ENCODE measurements at regions not wholly inside any gene's neighbourhood (a gene's known extent, or its start where the extent isn't known, plus 50 kb on each side); places are given as distances from the start of the nearest gene placed in this dataset.

- TF ChIP-seq CTCF (IDR thresholded peaks at IDR 0.05; ENCODE audit: insufficient read depth, low read length, poor library complexity, severe bottlenecking), result no peak
- Histone ChIP-seq H3K36me3 (ENCODE audit: control insufficient read depth, insufficient read depth, low read length) (no peaks in the 10 kb centered on the region), H3K4me3 (ENCODE audit: low read depth, low read length) (no peak overlapping the region), H3K27me3 (ENCODE audit: control insufficient read depth, insufficient read depth, low read length) (no peaks in the 10 kb centered on the region)
- no peak for DNase-seq (ENCODE audit: low read depth)
Measured at GRCh38 chr11:112794331-112794846, 166.8 kb upstream of the NCAM1 start.

GRCh38 chr11:112795142-112795815 lies 165.9 kb upstream of the NCAM1 start:
- no peak for DNase-seq (ENCODE audit: low read depth)
- Histone ChIP-seq H3K36me3 (ENCODE audit: control insufficient read depth, insufficient read depth, low read length) (no peaks in the 10 kb centered on the region), H3K4me3 (ENCODE audit: low read depth, low read length) (no peak overlapping the region), H3K27me3 (ENCODE audit: control insufficient read depth, insufficient read depth, low read length) (no peaks in the 10 kb centered on the region)
- TF ChIP-seq CTCF (IDR thresholded peaks at IDR 0.05; ENCODE audit: insufficient read depth, low read length, poor library complexity, severe bottlenecking), result peak; percentile 59

- DNase-seq (ENCODE audit: low read depth), result peak; percentile 10
- Histone ChIP-seq H3K27me3 (ENCODE audit: control insufficient read depth, insufficient read depth, low read length) (no peaks in the 10 kb centered on the region), H3K36me3 (ENCODE audit: control insufficient read depth, insufficient read depth, low read length) (no peaks in the 10 kb centered on the region), H3K4me3 (ENCODE audit: low read depth, low read length) (no peak overlapping the region)
- TF ChIP-seq CTCF (IDR thresholded peaks at IDR 0.05; ENCODE audit: insufficient read depth, low read length, poor library complexity, severe bottlenecking), result no peak
Measured at GRCh38 chr11:112795911-112796649, 165.1 kb upstream of the NCAM1 start.

GRCh38 chr11:112797092-112797491 lies 164.1 kb upstream of the NCAM1 start:
- H3K36me3 ChIP-seq (ENCODE audit: control insufficient read depth, insufficient read depth, low read length), result no peaks in the 10 kb centered on the region
- no peak for TF ChIP-seq CTCF (IDR thresholded peaks at IDR 0.05; ENCODE audit: insufficient read depth, low read length, poor library complexity, severe bottlenecking)
- H3K27me3 ChIP-seq (ENCODE audit: control insufficient read depth, insufficient read depth, low read length), result no peaks in the 10 kb centered on the region
- DNase-seq (ENCODE audit: low read depth), result no peak
- H3K4me3 ChIP-seq (ENCODE audit: low read depth, low read length), result no peak overlapping the region

GRCh38 chr11:112797648-112798293 lies 163.4 kb upstream of the NCAM1 start:
- Histone ChIP-seq H3K4me3 (ENCODE audit: low read depth, low read length) (no peak overlapping the region), H3K36me3 (ENCODE audit: control insufficient read depth, insufficient read depth, low read length) (no peaks in the 10 kb centered on the region), H3K27me3 (ENCODE audit: control insufficient read depth, insufficient read depth, low read length) (no peaks in the 10 kb centered on the region)
- TF ChIP-seq CTCF (IDR thresholded peaks at IDR 0.05; ENCODE audit: insufficient read depth, low read length, poor library complexity, severe bottlenecking), result peak; percentile 54
- no peak for DNase-seq (ENCODE audit: low read depth)
